NCI-H1436 treated with DMSO at 0.1 percent for 48 hours (cell line): ENCODE measurements at regions not wholly inside any gene's neighbourhood (a gene's known extent, or its start where the extent isn't known, plus 50 kb on each side); places are given as distances from the start of the nearest gene placed in this dataset.
"Not testable (repeated sequence)": the region's sequence is repeated elsewhere in the genome, so short reads cannot be mapped to it uniquely, and the experiment has no call there.

Experiments used
- DNase-seq: peaks from one replicate; lab custom pipeline; 2025; lab: John Stamatoyannopoulos, UW

DNA sequence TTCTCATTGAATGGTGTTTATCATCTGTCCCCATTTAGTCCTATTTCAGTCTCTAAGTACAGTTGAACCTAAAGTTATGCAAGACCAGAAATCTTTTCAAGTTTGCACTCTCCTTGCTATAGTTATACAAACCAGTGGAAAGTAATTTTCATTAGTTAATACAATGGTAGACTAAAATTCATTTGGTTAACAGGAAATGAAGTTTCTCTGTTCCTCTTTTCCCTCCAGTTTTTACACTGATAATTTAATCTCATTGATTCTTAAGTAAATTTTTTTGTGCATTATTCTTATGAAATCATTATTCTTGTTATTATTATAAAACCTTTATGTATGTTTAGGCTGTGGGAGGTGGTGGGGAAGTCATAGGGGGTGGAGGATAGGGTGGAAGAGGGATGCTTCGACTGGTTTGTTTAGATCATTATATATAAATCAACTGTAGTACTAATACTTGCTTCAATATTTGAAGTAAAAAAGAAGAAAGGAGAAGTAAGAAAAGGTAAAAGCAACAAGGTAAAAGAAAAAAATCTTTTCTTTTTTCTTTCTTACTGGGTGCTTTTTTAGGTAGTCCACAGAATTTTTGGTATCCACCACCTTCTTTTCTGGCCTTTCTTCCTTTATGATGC, 104.1 kb downstream of the GPR85 start:
- no peak for DNase-seq

DNA sequence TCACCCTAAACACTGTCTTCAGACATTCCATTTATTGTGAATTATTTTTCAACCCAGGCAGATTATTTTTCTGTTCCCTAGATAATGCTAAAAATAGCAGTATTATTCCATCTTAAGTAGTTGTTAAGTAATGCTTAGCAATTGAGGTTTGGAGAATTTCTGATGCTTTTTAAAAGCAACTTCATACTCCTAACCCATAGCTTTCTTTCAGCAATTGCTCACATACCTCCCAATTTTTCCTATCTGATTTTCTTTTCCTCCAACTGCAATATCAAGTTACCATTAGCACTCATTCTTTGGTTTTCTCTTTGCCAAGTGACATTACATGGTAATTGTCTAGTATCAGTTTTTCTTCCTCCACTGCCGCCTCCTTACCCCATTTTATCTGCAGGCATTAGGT, 104.7 kb downstream of the GPR85 start:
- DNase-seq = no peak

GRCh38 chr7:112979055-112979454, 107.6 kb downstream of the GPR85 start:
- DNase-seq = not testable (repeated sequence)

DNA sequence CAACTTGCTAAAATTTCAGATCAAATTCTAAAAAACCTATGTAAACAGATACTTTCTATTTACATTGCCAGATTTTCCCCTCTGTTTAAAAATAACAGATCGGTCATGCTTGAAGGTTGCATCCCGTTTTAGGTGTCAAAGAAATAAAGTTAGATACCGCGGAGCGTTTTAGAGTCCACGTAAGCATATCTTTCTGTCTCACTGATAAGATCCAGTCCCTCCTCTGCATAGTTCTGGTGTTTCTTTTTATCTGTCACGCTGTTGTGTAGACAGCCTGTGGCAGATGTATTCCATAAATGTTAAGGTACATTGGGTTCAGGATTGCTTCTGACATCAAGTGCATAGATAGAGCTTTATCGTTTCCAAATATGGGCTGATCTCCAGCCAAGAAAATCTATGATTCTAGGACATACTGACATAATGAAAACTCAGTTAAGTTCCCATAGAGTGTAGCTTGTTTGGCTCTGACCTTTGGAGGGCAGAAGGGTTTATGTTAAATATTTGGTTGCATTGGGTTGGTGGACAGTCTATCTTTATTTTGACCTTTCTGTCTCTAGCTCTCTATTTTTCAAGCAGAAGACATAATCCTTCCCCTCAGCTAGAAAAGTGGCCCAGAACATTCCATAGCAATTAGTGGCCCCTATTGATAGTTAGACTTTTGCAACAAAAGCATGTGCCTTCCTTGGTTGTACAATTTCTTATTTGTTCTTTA, 109.2 kb downstream of the GPR85 start:
- not testable (repeated sequence) for DNase-seq

DNA sequence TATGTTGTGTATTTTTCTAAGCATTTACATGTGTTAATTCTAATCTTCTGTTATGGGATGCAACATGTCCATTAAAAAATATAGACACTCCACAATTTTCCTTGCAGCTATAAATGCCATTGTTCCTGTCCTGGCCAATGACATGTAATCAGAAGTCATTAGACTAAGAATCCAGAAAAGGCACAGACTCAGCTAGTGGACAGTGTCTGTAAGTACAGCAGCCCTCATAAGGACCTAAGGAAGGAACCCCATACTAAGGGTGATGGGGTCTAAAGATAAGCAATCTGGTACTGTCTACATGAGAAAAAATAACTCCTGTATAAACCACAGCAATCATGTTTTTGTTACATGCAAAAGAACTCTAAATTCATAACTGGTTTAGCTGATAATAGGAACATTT, 115.9 kb downstream of the GPR85 start:
- no peak for DNase-seq

- DNase-seq = no peak
Observed at GRCh38 chr7:112969946-112970345, 116.7 kb downstream of the GPR85 start.

GRCh38 chr7:112965506-112965905, 121.1 kb downstream of the GPR85 start:
- no peak for DNase-seq

DNA sequence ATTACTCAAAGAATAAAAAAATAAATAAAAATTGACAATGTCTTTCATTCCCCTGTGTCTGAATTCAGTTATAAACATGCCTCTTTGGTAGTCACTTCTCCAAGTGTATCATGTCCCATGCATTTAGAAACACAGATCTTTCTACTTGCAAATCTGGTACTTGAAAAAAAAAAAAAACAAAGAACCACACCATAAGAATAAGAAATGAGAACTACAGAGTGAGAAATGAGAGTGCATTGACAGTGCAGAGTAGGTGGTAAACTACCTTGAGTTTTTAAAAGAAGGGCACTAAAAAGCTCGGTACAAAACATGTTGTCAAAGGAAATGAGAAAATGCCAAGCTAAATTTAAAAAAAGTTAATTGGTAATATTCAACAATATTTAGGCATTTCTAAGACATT, 123.0 kb downstream of the GPR85 start:
- DNase-seq = no peak

- no peak for DNase-seq
Observed at GRCh38 chr7:112962815-112963214, 123.8 kb downstream of the GPR85 start.

DNA sequence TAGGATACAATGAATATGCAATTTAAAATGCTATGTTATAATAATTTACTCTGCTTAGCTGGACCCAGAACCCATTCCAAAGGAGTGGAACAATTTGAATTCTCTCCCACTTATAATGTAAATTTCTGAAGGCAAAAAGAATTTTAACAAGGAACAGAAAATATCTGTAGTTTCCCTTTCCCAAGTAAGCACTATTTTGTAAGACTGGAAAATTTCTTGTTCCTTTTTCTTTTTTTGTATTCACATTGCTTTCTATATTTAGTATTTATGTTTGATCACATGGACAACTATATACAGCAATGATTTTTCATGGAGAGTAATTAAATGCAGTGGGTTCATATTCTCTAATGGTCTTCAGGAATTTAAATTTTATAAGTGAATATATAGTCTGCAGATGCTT, 127.4 kb downstream of the GPR85 start:
- DNase-seq = no peak

DNA sequence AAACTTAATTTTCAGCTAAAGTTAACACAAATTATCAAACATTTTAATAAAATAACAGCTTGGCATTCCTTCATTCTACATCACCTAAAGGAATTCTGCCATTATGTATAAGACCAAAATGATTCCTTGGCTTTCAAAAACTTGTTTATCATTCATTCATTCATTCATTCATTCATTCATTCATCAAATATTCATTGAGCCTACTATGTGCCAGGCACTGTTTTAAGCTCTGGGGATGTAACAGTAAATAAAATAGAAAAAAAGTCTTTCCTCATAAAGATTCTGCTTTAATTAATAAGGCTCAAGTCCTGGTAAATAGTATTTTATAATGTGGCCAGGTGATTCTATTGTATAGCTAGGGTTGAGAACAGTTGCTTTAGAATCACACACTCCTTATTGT, 127.9 kb downstream of the GPR85 start:
- no peak for DNase-seq

- DNase-seq = no peak
Observed at GRCh38 chr7:112957901-112958300, 128.7 kb downstream of the GPR85 start.

DNA sequence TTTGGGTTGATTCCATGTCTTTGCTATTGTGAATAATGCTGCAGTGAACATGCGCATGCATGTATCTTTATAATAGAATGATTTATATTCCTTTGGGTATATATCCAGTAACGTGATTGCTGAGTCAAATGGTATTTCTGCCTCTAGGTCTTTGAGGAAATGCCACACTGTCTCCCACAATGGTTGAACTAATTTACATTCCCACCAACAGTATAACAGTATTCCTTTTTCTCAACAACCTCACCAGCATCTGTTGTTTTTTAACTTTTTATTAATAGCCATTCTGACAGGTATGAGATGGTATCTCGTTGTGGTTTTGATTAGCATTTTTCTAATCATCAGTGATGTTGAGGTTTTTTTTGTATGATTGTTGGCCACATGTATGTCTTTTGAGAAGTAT, 133.6 kb downstream of the GPR85 start:
- DNase-seq = not testable (repeated sequence)

GRCh38 chr7:112951070-112951469, 135.6 kb downstream of the GPR85 start:
- no peak for DNase-seq

GRCh38 chr7:112949682-112950081, 136.9 kb downstream of the GPR85 start:
- DNase-seq = not testable (repeated sequence)

- no peak for DNase-seq
Observed at GRCh38 chr7:112946350-112946749, 140.3 kb downstream of the GPR85 start.

DNA sequence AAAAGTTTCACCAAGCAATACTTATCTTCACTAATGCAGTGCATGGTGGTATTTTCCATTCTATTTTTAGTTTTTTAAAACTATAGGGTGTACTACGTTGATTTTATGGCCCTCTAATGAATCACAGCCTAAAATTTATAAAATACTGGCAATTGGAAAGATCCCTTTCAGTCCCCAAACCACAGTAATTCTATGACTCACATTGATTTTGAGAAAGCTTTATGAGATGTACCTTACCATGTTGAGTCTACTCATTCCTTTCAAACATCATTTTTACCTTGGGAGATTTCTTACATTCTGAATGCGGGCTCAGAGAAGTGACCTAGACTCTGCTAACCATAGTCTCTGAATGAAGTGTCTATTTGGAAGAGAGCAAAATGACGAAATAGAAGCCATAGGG, 141.6 kb downstream of the GPR85 start:
- no peak for DNase-seq

GRCh38 chr7:112942981-112943380, 143.6 kb downstream of the GPR85 start:
- DNase-seq = no peak

GRCh38 chr7:112942125-112942524, 144.5 kb downstream of the GPR85 start:
- DNase-seq = not testable (repeated sequence)

- no peak for DNase-seq
Observed at GRCh38 chr7:112940314-112940732, 146.3 kb downstream of the GPR85 start.

GRCh38 chr7:112939574-112940313, 146.9 kb downstream of the GPR85 start:
- peak; percentile 96 for DNase-seq

GRCh38 chr7:112938863-112939573, 147.6 kb downstream of the GPR85 start:
- no peak for DNase-seq
